PFSK-1 (cell line): ENCODE measurements at regions not wholly inside any gene's neighbourhood (a gene's known extent, or its start where the extent isn't known, plus 50 kb on each side); places are given as distances from the start of the nearest gene placed in this dataset.

ENCODE experiments used
- POLR2AphosphoS5 ChIP-seq: IDR thresholded peaks from 2 replicates; pipeline ENCODE4 v1.6.1; 2012; ENCODE audit warnings: low read depth, mild to moderate bottlenecking, control low read depth, low read length, moderate library complexity
- SIN3A ChIP-seq: IDR thresholded peaks from 2 replicates; pipeline ENCODE4 v1.6.1; 2012; ENCODE audit warnings: mild to moderate bottlenecking, low read length, moderate library complexity, borderline replicate concordance; ENCODE audit not compliant: insufficient read depth
- TAF1 ChIP-seq: IDR thresholded peaks from 2 replicates; pipeline ENCODE4 v1.6.1; 2012; ENCODE audit warnings: low read length, control low read depth, borderline replicate concordance; ENCODE audit not compliant: insufficient read depth

GRCh38 chr4:114265342-114265741 lies 285.9 kb upstream of the ARSJ start:
- TF ChIP-seq POLR2AphosphoS5 (no peak), SIN3A (no peak), TAF1 (no peak)
